ENCODE measurements at regions not wholly inside any gene's neighbourhood (a gene's known extent, or its start where the extent isn't known, plus 50 kb on each side); places are given as distances from the start of the nearest gene placed in this dataset.

GRCh38 chr15:56831467-56832005 lies 86.9 kb upstream of the TCF12 start:
- intact Hi-C loops (cut with DNase I, micrococcal nuclease) = no loop called here
- TF ChIP-seq CTCF (IDR thresholded peaks at IDR 0.05) = no peak
- no peaks in the 10 kb centered on the region for H3K4me1 ChIP-seq (ENCODE audit: low read depth)
- DNase-seq = no peak
- no peaks in the 10 kb centered on the region for H3K9me3 ChIP-seq
- ATAC-seq = no peak
- H3K4me3 ChIP-seq = no peak overlapping the region
- H3K36me3 ChIP-seq (ENCODE audit: low read depth) = no peaks in the 10 kb centered on the region

GRCh38 chr15:56824175-56824574 lies 90.9 kb upstream of the ZNF280D start:
- no peak overlapping the region for H3K4me3 ChIP-seq
- ATAC-seq (no peak), DNase-seq (no peak)
- no peaks in the 10 kb centered on the region for H3K9me3 ChIP-seq
- intact Hi-C loops (cut with DNase I, micrococcal nuclease) = loop anchor here in 1 of 2 donors (5.0 kb wide), 1 partner anchor 48 kb away; no protein-coding TSS in a partner anchor
- TF ChIP-seq CTCF (IDR thresholded peaks at IDR 0.05) = no peak
- no peaks in the 10 kb centered on the region for H3K4me1 ChIP-seq (ENCODE audit: low read depth)
- no peaks in the 10 kb centered on the region for H3K36me3 ChIP-seq (ENCODE audit: low read depth)

GRCh38 chr15:56821721-56822425 lies 88.6 kb upstream of the ZNF280D start:
- DNase-seq (peak in 2 of 3 donors; percentile 72 to 77), ATAC-seq (peak; percentile 93)
- H3K4me3 ChIP-seq = no peak overlapping the region
- no peaks in the 10 kb centered on the region for H3K36me3 ChIP-seq (ENCODE audit: low read depth)
- TF ChIP-seq CTCF (IDR thresholded peaks at IDR 0.05) = peak; percentile 32
- H3K4me1 ChIP-seq (ENCODE audit: low read depth) = no peaks in the 10 kb centered on the region
- no peaks in the 10 kb centered on the region for H3K9me3 ChIP-seq
- intact Hi-C loops (cut with DNase I, micrococcal nuclease) = loop anchor here in 1 of 2 donors (5.0 kb wide), 1 partner anchor 50 kb away; no protein-coding TSS in a partner anchor

GRCh38 chr15:56820333-56820732 lies 87.0 kb upstream of the ZNF280D start:
- H3K4me3 ChIP-seq = no peak overlapping the region
- H3K9me3 ChIP-seq = no peaks in the 10 kb centered on the region
- no peaks in the 10 kb centered on the region for H3K36me3 ChIP-seq (ENCODE audit: low read depth)
- peaks cover 3% of the 10 kb centered on the region for H3K4me1 ChIP-seq (ENCODE audit: low read depth)
- intact Hi-C loops (cut with DNase I, micrococcal nuclease) = loop anchor here in 1 of 2 donors (5.0 kb wide), 1 partner anchor 52 kb away; no protein-coding TSS in a partner anchor
- ATAC-seq (no peak), DNase-seq (no peak)
- no peak for TF ChIP-seq CTCF (IDR thresholded peaks at IDR 0.05)

- intact Hi-C loops (cut with DNase I, micrococcal nuclease) = no loop called here
- no peak for ATAC-seq
- DNase-seq = no peak
- Histone ChIP-seq H3K4me1 (ENCODE audit: low read depth) (peaks cover 7% of the 10 kb centered on the region), H3K36me3 (ENCODE audit: low read depth) (peaks cover 3% of the 10 kb centered on the region), H3K4me3 (no peak overlapping the region), H3K9me3 (no peaks in the 10 kb centered on the region)
- TF ChIP-seq CTCF (IDR thresholded peaks at IDR 0.05) = no peak
Observed at GRCh38 chr15:56817321-56818080, 84.2 kb upstream of the ZNF280D start.

All from mucosa of descending colon (tissue), 3 donors.